Colonic mucosa (tissue), 4 donors: ENCODE measurements at regions not wholly inside any gene's neighbourhood (a gene's known extent, or its start where the extent isn't known, plus 50 kb on each side); places are given as distances from the start of the nearest gene placed in this dataset.

Experiments used
- DNase-seq: peaks from one replicate; pipeline ENCODE4 v3.0.0-alpha.2; 2020
- H3K27ac ChIP-seq: fragments of 200-600 bp; one replicate; pipeline ENCODE4 v1.8.0; 2021
- H3K27me3 ChIP-seq: fragments of 200-600 bp; one replicate; pipeline ENCODE4 v1.8.0; 2021
- H3K36me3 ChIP-seq: fragments of 200-600 bp; one replicate; pipeline ENCODE4 v1.8.0; 2021
- H3K4me1 ChIP-seq: fragments of 200-600 bp; one replicate; pipeline ENCODE4 v1.8.0; 2021; ENCODE audit warnings: mild to moderate bottlenecking
- H3K4me3 ChIP-seq: fragments of 200-600 bp; one replicate; pipeline ENCODE4 v1.8.0; 2021
- H3K9ac ChIP-seq, 2 donors: one replicate each; pipeline ENCODE4 v1.7.0; 2013; ENCODE audit warnings: control low read depth in 2 of 2, low read depth in 2 of 2, low read length in 2 of 2
- H3K9me3 ChIP-seq: fragments of 200-600 bp; one replicate; pipeline ENCODE4 v1.8.0; 2021
- intact Hi-C: fragments of 100-400 bp; cut with DNase I; formaldehyde crosslinking; loops from one replicate; pipeline ENCODE4 v1.14.1; 2022
- TF ChIP-seq, protein P1 (sequence below): fragments of 200-600 bp; IDR thresholded peaks from one replicate; pipeline ENCODE4 v1.8.0; 2022; ENCODE audit warnings: antibody characterized with exemption, mild to moderate bottlenecking
- donor health status: healthy.
- donor health status: DM: no; HTN: no; CAD: no.
- donor health status: DM: no; HTN: no; CAD: no.

DNA sequence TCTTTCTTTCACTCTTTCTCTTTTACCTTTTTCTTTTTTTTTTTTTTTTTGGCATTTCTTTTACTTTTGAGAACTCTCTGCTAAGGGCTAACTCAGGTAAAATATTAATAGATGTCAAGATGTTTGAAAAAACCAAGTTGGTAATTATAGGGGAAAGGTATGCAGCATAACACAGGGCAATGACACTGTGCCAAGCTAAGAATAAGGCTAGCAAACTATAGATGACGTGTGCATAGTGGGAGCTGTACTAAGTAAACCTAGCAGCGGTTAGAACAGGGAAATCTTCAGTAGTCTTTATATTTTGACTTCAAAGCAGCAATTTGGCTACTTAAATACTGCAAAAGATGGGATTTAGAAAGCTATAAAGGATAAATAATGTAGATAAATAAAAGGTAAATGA lies 415.4 kb upstream of the RGPD4 start:
- TF ChIP-seq, protein P1, sequence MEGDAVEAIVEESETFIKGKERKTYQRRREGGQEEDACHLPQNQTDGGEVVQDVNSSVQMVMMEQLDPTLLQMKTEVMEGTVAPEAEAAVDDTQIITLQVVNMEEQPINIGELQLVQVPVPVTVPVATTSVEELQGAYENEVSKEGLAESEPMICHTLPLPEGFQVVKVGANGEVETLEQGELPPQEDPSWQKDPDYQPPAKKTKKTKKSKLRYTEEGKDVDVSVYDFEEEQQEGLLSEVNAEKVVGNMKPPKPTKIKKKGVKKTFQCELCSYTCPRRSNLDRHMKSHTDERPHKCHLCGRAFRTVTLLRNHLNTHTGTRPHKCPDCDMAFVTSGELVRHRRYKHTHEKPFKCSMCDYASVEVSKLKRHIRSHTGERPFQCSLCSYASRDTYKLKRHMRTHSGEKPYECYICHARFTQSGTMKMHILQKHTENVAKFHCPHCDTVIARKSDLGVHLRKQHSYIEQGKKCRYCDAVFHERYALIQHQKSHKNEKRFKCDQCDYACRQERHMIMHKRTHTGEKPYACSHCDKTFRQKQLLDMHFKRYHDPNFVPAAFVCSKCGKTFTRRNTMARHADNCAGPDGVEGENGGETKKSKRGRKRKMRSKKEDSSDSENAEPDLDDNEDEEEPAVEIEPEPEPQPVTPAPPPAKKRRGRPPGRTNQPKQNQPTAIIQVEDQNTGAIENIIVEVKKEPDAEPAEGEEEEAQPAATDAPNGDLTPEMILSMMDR = no peak
- Histone ChIP-seq H3K27me3 (no peaks in the 10 kb centered on the region), H3K9ac (no peak overlapping the region), H3K36me3 (no peaks in the 10 kb centered on the region), H3K4me3 (no peak overlapping the region), H3K27ac (no peak overlapping the region), H3K4me1 (no peaks in the 10 kb centered on the region), H3K9me3 (no peaks in the 10 kb centered on the region)
- DNase-seq = no peak
- intact Hi-C loops = no loop called here

DNA sequence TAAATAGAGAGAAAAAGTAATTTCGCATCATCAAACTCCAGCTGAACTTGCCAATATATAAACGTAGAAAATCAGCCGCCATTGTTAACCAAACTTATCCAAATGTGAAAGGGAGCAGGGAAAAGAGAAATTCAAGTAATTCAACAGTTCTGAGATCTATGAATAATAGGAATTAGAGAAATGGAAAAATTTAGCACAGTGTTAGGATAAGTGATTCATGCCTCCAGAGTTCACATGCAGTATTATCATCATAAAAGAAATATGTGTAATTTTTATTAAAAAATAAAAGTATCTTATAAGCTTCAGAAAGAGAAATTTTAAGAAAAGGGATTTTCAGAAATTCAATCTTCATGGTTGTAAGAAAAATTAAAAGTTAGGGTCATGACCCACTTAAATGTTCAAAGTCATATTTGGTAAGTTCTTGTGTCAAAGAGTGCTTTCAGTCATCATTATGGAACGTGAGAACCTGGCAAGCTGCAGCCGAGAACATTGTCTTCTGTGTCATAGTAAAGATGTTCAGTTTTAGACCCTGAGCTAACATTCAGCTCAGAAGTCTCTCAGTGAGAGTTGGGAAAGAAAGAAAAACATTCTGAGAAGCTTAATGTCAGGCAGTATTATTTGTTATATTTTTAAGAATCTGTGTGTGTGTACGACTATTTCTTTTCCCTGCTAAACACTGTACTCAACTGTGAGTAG lies 414.3 kb upstream of the RGPD4 start:
- H3K36me3 ChIP-seq = no peaks in the 10 kb centered on the region
- H3K4me3 ChIP-seq = no peak overlapping the region
- no peaks in the 10 kb centered on the region for H3K27me3 ChIP-seq
- H3K4me1 ChIP-seq = no peaks in the 10 kb centered on the region
- no peak for DNase-seq
- intact Hi-C loops = no loop called here
- H3K27ac ChIP-seq = no peak overlapping the region
- TF ChIP-seq, protein P1 = no peak
- no peaks in the 10 kb centered on the region for H3K9me3 ChIP-seq
- no peak overlapping the region for H3K9ac ChIP-seq

GRCh38 chr2:107412981-107413380 lies 413.7 kb upstream of the RGPD4 start:
- H3K36me3 ChIP-seq = no peaks in the 10 kb centered on the region
- no peaks in the 10 kb centered on the region for H3K27me3 ChIP-seq
- no peak overlapping the region for H3K4me3 ChIP-seq
- TF ChIP-seq, protein P1 = no peak
- intact Hi-C loops = no loop called here
- no peak overlapping the region for H3K9ac ChIP-seq
- DNase-seq = no peak
- H3K4me1 ChIP-seq = no peaks in the 10 kb centered on the region
- no peaks in the 10 kb centered on the region for H3K9me3 ChIP-seq
- H3K27ac ChIP-seq = no peak overlapping the region

DNA sequence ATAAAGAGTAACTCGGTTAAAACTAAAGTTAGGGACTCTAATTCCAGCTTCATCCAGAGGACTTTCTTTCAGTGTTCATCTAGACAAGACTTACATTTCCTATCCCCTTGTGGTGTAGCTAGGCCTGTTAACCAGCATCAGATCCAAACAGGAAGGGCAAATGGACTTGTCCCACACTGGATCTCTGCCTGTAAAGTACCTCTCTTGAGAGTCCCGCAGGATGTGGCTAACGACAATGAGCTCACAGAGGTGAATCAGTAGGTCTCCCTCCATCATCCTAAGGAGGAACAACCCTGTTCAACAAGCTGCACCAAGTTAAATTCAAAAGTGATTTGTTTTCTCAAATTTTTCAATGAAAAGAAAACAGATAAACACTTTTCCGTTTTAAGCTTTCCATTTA lies 412.3 kb upstream of the RGPD4 start:
- intact Hi-C loops = no loop called here
- Histone ChIP-seq H3K27me3 (no peaks in the 10 kb centered on the region), H3K9ac (no peak overlapping the region), H3K36me3 (no peaks in the 10 kb centered on the region), H3K4me1 (no peaks in the 10 kb centered on the region), H3K9me3 (no peaks in the 10 kb centered on the region), H3K4me3 (no peak overlapping the region), H3K27ac (no peak overlapping the region)
- TF ChIP-seq, protein P1 = no peak
- DNase-seq = no peak

DNA sequence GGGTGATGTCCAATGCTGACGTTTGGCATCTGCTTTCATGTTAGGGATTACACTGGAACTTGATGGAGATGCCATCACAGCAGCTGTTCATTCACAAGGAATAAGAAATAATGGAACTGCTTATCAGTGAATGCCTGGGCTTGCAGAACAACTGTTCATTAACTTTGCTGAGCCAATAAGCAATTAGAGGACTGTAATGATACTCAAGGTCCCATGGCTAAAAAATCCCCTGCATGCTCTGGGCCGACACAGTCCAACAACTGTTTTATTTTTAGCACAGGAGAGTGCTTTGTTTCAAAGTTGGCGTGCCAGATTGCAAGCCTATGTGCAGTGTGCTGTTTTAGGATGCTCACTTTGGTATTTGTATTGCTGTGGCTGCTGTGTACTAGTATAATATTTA lies 408.0 kb upstream of the RGPD4 start:
- no peak overlapping the region for H3K27ac ChIP-seq
- intact Hi-C loops = no loop called here
- DNase-seq = no peak
- no peaks in the 10 kb centered on the region for H3K36me3 ChIP-seq
- no peak overlapping the region for H3K9ac ChIP-seq
- no peak overlapping the region for H3K4me3 ChIP-seq
- no peaks in the 10 kb centered on the region for H3K27me3 ChIP-seq
- no peaks in the 10 kb centered on the region for H3K9me3 ChIP-seq
- no peaks in the 10 kb centered on the region for H3K4me1 ChIP-seq
- TF ChIP-seq, protein P1 = no peak
